NCI-H524 (cell line): ENCODE measurements at regions not wholly inside any gene's neighbourhood (a gene's known extent, or its start where the extent isn't known, plus 50 kb on each side); places are given as distances from the start of the nearest gene placed in this dataset.

Experiments
- DNase-seq, 2 experiments: peaks; one replicate each; lab custom pipeline; 2025; lab: John Stamatoyannopoulos, UW

GRCh38 chrX:10021461-10022272 is 54.5 kb downstream of the CLDN34 start:
- DNase-seq, result no peak

- DNase-seq, result no peak
Observed at GRCh38 chrX:10022273-10022541, 55.0 kb downstream of the CLDN34 start.

DNA sequence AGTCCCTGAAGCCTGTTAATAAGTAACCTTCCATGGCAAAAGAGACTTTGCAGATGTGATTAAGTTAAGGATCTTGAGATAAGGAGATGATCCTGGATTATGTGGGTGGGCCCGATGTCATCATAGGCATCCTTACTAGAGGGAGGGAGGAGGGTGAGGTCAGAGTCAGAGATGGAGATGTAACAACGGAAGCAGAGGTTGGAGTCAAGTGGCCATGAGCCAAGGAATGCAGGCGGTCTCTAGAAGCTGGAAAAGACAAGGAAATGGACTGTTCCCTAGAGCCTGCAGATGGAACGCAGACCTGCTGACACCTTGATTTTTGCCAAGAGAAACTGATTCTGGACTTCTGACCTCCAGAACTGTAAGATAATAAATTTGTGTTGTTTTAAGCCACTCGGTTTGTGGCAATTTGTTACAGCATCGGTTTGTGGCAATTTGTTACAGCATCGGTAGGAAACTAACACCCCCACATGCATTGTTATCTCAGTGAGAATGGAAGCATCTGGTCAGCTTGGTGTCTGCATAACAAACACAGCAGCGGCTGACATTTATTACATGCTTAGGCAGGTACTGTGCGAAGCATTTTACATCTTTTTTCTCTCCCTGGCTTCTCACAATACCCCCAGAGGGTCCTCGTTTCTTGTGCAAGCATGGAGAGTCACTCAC is 55.6 kb downstream of the CLDN34 start:
- no peak for DNase-seq

DNA sequence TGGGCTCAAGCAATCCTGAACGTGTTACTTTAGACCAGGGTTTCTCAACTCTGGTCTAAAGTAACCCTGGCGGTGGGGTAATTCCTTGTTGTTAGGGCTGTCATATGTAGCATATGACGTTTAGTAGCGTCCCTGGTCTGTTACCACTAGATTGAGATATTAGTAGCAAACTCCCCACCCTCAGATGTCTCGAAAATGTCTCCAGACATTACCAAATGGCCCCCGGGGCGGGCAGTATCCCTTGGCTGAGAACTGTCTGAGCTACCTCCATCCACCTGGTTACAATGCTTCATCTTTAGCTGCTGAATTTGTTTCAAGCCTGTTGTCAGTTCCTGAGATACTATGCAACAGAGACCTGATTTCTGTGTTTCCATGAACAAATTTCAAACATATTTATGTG is 56.7 kb downstream of the CLDN34 start:
- no peak for DNase-seq

DNA sequence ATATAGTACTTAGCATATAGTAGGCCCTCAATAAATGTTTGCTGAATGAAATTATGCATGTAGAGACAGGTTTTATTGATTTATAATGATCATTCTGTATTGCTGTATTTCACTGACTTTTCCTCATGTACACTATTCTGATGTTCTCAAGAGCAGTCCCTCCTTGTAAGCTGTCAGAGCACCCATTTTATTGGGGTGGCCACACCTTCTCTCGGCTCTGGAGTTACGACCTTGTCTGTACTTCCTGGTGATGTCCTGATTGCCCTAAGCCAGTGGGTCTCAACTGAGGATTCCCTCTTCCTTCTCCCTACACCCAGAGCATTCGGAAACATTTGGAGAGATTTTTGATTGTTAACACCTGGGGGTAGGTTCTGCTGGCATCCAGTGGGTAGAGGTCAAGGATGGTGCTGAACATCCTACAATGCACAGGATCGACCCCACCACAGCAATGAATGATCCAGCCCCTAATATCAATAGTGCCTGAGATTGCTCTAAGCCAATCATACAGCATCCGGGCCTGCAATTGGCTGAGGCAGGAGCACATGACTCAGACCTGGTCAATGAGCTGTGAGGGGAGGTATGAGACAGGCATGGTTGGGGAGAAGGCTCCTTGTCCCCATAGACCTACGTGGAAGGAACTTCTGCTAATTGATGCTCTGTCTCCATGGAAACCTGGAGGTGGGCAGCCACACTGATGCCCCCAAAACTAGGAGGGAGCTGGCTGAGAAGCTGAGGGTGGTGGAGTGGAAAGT is 58.8 kb downstream of the CLDN34 start:
- DNase-seq, result no peak

- no peak for DNase-seq
Observed at GRCh38 chrX:10028283-10029104, 61.3 kb downstream of the CLDN34 start.

DNA sequence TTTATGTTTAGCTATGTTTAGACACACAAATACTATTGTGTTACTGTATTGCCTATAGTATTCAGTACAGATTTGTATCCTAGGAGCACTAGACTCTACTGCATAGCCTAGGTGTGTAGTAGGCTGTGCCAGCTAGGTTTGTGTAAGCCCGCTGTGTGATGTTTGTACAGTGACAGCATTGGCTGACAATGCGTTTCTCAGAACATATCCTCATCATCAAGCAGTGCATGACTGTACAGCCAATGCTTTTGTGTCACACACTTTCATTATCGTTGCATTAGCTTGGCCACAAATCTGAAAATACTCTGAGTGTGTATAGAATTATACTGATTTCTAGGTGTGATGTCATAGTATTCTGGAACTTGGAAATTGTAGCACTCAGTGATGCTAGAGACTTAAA is 63.4 kb downstream of the CLDN34 start:
- no peak for DNase-seq

- DNase-seq, result no peak
Observed at GRCh38 chrX:10031746-10032145, 64.6 kb downstream of the CLDN34 start.

DNA sequence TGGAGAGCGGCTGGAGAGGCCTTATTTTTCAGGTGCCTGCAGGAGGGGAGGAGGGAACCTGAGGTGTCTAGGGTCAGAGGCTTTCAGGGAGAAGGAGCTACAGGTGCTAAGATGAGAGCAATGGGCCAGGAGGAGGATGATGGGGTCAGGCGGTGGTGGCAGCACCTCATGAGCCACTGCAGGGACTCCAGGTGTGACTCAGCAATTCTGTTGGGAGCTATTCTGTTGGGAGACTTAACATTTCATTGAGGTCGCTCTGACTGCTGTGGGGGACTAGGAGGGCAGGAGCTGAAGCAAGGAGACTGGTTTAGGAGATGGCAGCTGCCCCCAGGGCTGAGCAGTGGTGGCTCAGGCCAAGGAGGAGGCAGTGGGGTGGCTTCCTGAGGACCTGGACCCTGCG is 65.0 kb downstream of the CLDN34 start:
- no peak for DNase-seq

GRCh38 chrX:10033375-10034007 is 66.3 kb downstream of the CLDN34 start:
- no peak for DNase-seq

- DNase-seq, result no peak
Observed at GRCh38 chrX:10034740-10035260, 67.6 kb downstream of the CLDN34 start.

GRCh38 chrX:10038585-10038984 is 71.4 kb downstream of the CLDN34 start:
- no peak for DNase-seq

GRCh38 chrX:10039821-10040793 is 72.9 kb downstream of the CLDN34 start:
- DNase-seq, result no peak

DNA sequence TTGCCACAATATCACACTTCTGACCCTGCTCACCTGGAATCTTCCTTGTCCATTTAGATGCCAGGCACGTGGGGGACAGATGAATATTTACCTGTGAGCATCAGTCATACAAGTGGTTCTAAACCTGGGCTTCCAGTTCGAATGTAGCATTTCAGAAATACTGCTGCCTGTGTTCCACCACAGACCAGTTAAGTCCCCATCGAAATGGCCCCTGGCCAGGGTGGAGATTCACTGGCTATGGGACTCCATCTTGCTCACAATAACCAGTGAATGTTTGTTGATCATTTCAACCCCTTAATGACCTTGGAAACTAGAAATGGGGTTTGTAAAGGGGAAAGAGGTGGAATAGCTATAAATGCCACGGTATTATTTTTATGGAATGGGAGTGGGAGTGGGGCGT is 73.8 kb downstream of the CLDN34 start:
- DNase-seq, result no peak

- no peak for DNase-seq
Observed at GRCh38 chrX:10041383-10041782, 74.2 kb downstream of the CLDN34 start.

DNA sequence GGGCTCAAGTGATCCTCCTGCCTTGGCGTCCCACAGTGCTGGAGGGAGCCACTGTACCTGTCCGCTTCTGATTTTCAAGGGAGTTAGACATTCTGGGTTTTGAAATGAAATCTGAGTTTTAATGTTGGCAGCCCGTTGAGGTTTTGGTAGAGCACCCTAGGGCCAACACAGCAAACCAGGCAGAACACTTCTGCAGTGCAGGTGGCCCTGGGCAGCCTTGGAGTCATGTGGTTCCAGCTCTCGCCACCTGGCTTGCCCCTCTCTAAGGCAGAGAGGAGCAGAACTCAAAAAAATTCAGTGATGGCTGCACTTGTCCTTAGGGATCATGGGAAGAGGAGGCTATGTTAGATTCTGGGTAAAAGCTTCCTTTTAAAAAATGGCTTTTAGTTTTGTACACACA is 74.9 kb downstream of the CLDN34 start:
- no peak for DNase-seq

- no peak for DNase-seq
Observed at GRCh38 chrX:10043386-10043785, 76.2 kb downstream of the CLDN34 start.

GRCh38 chrX:10044021-10044420 is 76.9 kb downstream of the CLDN34 start:
- DNase-seq, result no peak

GRCh38 chrX:10045327-10046000 is 78.3 kb downstream of the CLDN34 start:
- DNase-seq, result no peak

DNA sequence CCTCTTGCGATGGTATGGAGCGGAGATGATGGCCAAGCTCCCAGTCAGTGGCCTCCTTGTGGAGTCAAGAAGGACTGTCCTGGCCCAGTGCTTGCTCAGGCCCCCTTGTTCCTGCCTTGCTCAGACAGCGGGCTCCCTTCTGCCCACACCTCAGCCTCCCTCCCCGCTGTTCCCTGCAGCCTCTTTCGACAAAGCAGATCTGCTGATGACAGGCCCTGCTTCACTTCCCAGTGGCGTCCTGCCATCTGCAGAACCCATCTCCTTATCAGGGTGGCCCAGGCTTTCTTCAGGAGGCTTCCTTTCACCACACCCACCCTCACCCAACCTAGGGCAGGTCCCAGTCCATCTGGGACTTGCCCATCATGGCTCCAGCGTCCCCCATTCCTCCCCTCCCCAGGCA is 80.0 kb downstream of the CLDN34 start:
- DNase-seq, result no peak
